ENCODE measurements at regions not wholly inside any gene's neighbourhood (a gene's known extent, or its start where the extent isn't known, plus 50 kb on each side); places are given as distances from the start of the nearest gene placed in this dataset.

DNA sequence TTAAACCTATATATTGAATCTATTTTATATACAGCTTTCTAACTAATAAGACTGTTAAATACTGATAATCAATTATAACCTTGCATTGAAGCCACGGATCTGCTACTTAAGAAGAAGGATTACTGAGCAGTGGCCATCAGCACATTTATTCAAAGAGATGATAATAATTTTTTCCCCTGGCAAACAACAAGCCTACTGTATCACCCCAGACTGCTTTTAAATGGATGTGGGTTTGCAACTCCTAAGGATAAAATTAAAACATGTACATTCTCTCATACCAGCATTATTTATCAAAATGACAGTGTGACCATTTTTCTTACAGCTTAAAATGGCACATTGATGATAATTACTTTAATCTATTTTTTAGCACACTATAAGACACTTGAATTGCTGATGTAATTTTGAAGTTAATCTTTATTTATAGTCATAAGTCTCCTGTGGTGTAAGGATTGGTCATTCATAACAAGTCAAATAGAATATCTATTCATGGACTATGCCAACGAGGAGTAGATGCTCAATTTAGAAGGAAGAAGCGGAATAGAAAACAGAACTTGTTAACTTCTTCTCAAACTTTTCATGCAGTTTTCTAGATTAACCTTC, 517.7 kb downstream of the METTL4 start:
- no peak overlapping the region for H3K27ac ChIP-seq
- TF ChIP-seq, protein P1, sequence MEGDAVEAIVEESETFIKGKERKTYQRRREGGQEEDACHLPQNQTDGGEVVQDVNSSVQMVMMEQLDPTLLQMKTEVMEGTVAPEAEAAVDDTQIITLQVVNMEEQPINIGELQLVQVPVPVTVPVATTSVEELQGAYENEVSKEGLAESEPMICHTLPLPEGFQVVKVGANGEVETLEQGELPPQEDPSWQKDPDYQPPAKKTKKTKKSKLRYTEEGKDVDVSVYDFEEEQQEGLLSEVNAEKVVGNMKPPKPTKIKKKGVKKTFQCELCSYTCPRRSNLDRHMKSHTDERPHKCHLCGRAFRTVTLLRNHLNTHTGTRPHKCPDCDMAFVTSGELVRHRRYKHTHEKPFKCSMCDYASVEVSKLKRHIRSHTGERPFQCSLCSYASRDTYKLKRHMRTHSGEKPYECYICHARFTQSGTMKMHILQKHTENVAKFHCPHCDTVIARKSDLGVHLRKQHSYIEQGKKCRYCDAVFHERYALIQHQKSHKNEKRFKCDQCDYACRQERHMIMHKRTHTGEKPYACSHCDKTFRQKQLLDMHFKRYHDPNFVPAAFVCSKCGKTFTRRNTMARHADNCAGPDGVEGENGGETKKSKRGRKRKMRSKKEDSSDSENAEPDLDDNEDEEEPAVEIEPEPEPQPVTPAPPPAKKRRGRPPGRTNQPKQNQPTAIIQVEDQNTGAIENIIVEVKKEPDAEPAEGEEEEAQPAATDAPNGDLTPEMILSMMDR (IDR thresholded peaks at IDR 0.05) = no peak
- H3K4me1 ChIP-seq = no peaks in the 10 kb centered on the region
- H3K27me3 ChIP-seq = no peaks in the 10 kb centered on the region
- no peaks in the 10 kb centered on the region for H3K9me3 ChIP-seq
- no peaks in the 10 kb centered on the region for H3K36me3 ChIP-seq
- no peak overlapping the region for H3K4me3 ChIP-seq
- DNase-seq (ENCODE audit: low spot score) = no peak

DNA sequence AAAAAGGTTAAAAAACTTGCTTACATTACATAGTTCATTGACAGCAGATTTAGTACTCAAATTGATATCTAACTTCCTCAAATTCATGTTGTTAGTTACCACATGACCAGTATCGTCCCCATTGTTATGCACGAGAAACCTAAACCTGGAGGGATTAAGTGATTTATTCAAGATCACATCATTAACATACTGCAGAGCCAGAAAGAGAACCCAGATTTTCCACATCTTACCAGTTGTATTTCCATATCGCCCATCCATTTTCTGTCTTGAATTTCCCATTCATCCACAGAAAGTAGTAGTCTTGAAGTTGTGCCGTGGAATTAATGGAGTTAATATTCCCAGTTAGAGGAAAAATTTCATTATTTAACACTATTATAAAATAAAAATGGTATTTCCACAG, 512.0 kb downstream of the METTL4 start:
- TF ChIP-seq, protein P1 (IDR thresholded peaks at IDR 0.05) = no peak
- H3K4me3 ChIP-seq = no peak overlapping the region
- H3K27ac ChIP-seq = no peak overlapping the region
- H3K4me1 ChIP-seq = no peaks in the 10 kb centered on the region
- DNase-seq (ENCODE audit: low spot score) = no peak
- H3K27me3 ChIP-seq = no peaks in the 10 kb centered on the region
- H3K9me3 ChIP-seq = peaks cover 0 to 13% of the 10 kb centered on the region in 2 donors
- no peaks in the 10 kb centered on the region for H3K36me3 ChIP-seq

DNA sequence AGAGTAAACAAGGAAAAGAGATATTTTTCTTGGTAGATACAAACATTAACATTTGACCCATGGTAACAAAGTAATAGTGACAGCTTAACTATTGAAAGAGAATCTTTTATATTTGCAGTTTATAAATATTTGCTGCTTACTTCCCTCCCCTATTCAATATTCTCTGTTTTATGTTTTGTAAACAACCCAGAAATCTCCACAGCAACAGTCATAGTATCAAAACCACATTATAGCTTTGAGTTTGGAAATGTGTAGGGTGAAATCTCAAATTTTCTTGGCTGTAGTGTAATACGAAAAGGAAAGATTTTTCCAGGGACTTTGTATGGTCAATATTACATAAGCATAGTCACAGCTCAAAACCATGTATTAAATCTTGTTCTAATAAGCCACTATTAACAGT, 511.2 kb downstream of the METTL4 start:
- no peak overlapping the region for H3K27ac ChIP-seq
- H3K4me3 ChIP-seq = no peak overlapping the region
- H3K9me3 ChIP-seq = peaks cover 0 to 13% of the 10 kb centered on the region in 2 donors
- H3K27me3 ChIP-seq = no peaks in the 10 kb centered on the region
- no peaks in the 10 kb centered on the region for H3K36me3 ChIP-seq
- TF ChIP-seq, protein P1 (IDR thresholded peaks at IDR 0.05) = no peak
- DNase-seq (ENCODE audit: low spot score) = no peak
- H3K4me1 ChIP-seq = no peaks in the 10 kb centered on the region

DNA sequence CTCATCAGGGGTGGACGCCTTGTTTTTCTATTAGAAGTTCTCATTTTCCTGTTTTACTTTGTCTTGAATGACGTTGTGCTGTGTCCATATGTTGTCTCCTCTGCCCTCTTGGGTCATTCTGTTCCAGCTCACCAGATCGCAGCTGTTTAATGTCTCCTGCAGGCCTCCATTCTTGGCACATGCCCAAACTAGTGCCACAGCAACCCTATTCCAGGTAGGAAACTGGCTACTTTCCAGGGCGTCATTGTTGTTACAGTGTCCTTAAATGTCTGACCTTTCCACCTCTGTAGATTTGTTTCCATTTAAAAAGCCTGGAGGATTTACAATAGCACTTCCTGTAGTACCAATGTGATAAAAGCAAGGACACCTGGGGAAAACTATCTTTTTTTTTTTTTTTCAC, 500.7 kb downstream of the METTL4 start:
- H3K27me3 ChIP-seq = no peaks in the 10 kb centered on the region
- H3K4me3 ChIP-seq = no peak overlapping the region
- no peak for DNase-seq (ENCODE audit: low spot score)
- TF ChIP-seq, protein P1 (IDR thresholded peaks at IDR 0.05) = no peak
- H3K36me3 ChIP-seq = no peaks in the 10 kb centered on the region
- H3K4me1 ChIP-seq = no peaks in the 10 kb centered on the region
- no peak overlapping the region for H3K27ac ChIP-seq
- H3K9me3 ChIP-seq = no peaks in the 10 kb centered on the region

DNA sequence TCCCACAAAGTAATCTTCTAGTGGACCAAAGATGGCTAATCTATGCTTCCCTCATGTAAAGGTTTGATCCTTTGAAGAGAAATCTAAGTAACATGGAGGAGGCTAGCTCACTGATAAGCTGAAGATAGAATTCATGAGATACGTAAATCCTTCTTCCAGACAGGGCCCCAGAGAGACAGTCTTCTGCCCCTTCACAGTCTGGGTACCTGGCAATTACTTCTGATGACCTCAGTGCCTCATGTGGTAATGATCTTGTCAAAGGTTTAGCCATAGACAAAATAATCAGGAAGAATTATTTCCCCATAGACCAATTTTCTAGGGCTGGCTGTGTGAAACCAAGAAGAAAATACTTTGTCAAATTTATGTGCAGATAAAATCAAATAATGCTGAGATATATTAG, 495.8 kb downstream of the METTL4 start:
- no peak for DNase-seq (ENCODE audit: low spot score)
- H3K4me3 ChIP-seq = no peak overlapping the region

More for the DNA sequence above, 495.8 kb downstream of the METTL4 start:
- no peak overlapping the region for H3K27ac ChIP-seq
- H3K4me1 ChIP-seq = no peaks in the 10 kb centered on the region
- TF ChIP-seq, protein P1 (IDR thresholded peaks at IDR 0.05) = no peak
- no peaks in the 10 kb centered on the region for H3K36me3 ChIP-seq
- no peaks in the 10 kb centered on the region for H3K27me3 ChIP-seq
- no peaks in the 10 kb centered on the region for H3K9me3 ChIP-seq
